Keratinocyte (primary cell): ENCODE measurements at regions not wholly inside any gene's neighbourhood (a gene's known extent, or its start where the extent isn't known, plus 50 kb on each side); places are given as distances from the start of the nearest gene placed in this dataset.

ENCODE experiments used
- DNase-seq: peaks from one replicate; pipeline ENCODE4 v3.0.0-alpha.2; 2011; ENCODE audit warnings: low read depth, missing footprints, low spot score
- FAIRE-seq: peaks from 2 replicates; lab custom pipeline; 2011; peaks lifted over from hg19 to GRCh38; lab: Jason Lieb, UNC
- H2AFZ ChIP-seq: 2 replicates; pipeline ENCODE4 v1.6.0; 2012; ENCODE audit warnings: low read length, control low read depth, inconsistent platforms; ENCODE audit not compliant: control insufficient read depth
- H3K27ac ChIP-seq: 2 replicates; pipeline ENCODE4 v1.5.1; 2011; ENCODE audit warnings: low read length; ENCODE audit not compliant: control insufficient read depth, insufficient read depth
- H3K27me3 ChIP-seq: 3 replicates; pipeline ENCODE4 v1.6.0; 2011; ENCODE audit warnings: low read length; ENCODE audit not compliant: control insufficient read depth, insufficient read depth; ENCODE audit errors: extremely low read depth
- H3K36me3 ChIP-seq, 2 experiments: 2 replicates in 1 of 2; 3 replicates in 1 of 2; pipeline ENCODE4 v1.5.1; 2011; ENCODE audit warnings: low read length in 2 of 2, mild to moderate bottlenecking in 1 of 2; ENCODE audit not compliant: control insufficient read depth in 2 of 2, insufficient read depth in 2 of 2; ENCODE audit errors: extremely low read depth in 1 of 2
- H3K4me1 ChIP-seq: 3 replicates; pipeline ENCODE4 v1.5.1; 2011; ENCODE audit warnings: low read length; ENCODE audit not compliant: control insufficient read depth, insufficient read depth; ENCODE audit errors: extremely low read depth
- H3K4me2 ChIP-seq: 3 replicates; pipeline ENCODE4 v1.6.0; 2011; ENCODE audit warnings: low read depth, low read length; ENCODE audit not compliant: control insufficient read depth, insufficient read depth; ENCODE audit errors: extremely low read depth
- H3K4me3 ChIP-seq, 3 experiments: fragments of 200-600 bp in 1 of 3; sonication (generic) in 1 of 3; 2 replicates in 2 of 3; 3 replicates in 1 of 3; pipeline ENCODE4 v1.5.1; 2011 to 2016; ENCODE audit warnings: low read length in 3 of 3, mild to moderate bottlenecking in 3 of 3, control low read depth in 2 of 3, inconsistent platforms in 1 of 3, low read depth in 1 of 3, mixed read lengths in 1 of 3, mixed run types in 1 of 3, moderate library complexity in 1 of 3; ENCODE audit not compliant: control insufficient read depth in 2 of 3, insufficient read depth in 2 of 3; ENCODE audit errors: extremely low read depth in 1 of 3
- H3K79me2 ChIP-seq: 2 replicates; pipeline ENCODE4 v1.6.0; 2012; ENCODE audit warnings: low read length; ENCODE audit not compliant: control insufficient read depth, insufficient read depth
- H3K9ac ChIP-seq: 3 replicates; pipeline ENCODE4 v1.6.0; 2011; ENCODE audit warnings: low read length; ENCODE audit not compliant: control insufficient read depth, insufficient read depth; ENCODE audit errors: extremely low read depth
- H3K9me1 ChIP-seq: 3 replicates; pipeline ENCODE4 v1.6.0; 2011; ENCODE audit warnings: low read length; ENCODE audit not compliant: control insufficient read depth, insufficient read depth; ENCODE audit errors: extremely low read depth
- H3K9me3 ChIP-seq: 2 replicates; pipeline ENCODE4 v1.5.1; 2012; ENCODE audit warnings: low read depth, low read length; ENCODE audit not compliant: control insufficient read depth
- H4K20me1 ChIP-seq: 3 replicates; pipeline ENCODE4 v1.6.0; 2011; ENCODE audit warnings: low read length; ENCODE audit not compliant: control insufficient read depth, insufficient read depth; ENCODE audit errors: extremely low read depth
- CTCF ChIP-seq, 3 experiments: IDR thresholded peaks in 1 of 3; conservative IDR thresholded peaks in 1 of 3; optimal IDR thresholded peaks in 1 of 3; 2 replicates in 2 of 3; 3 replicates in 1 of 3; pipeline versions ENCODE3 to v1.5.1; 2011; ENCODE audit warnings: low read length in 3 of 3, mild to moderate bottlenecking in 3 of 3, moderate library complexity in 2 of 3, control low read depth in 1 of 3, inconsistent platforms in 1 of 3; ENCODE audit not compliant: insufficient read depth in 2 of 3; ENCODE audit errors: extremely low read depth in 1 of 3
- EZH2 ChIP-seq: IDR thresholded peaks from one replicate; pipeline ENCODE4 v1.6.1; 2012; ENCODE audit warnings: inconsistent platforms, mild to moderate bottlenecking, low read length, moderate library complexity
- dilution Hi-C: fragments of 300-500 bp; cut with MboI; formaldehyde crosslinking; loops from one replicate; pipeline ENCODE4 v1.7.0; 2020; ENCODE audit warnings: low sequenced_read_pairs; ENCODE audit not compliant: extremely low pct_ligation_motif_present

GRCh38 chr7:41311301-41311700 lies 391.6 kb downstream of the INHBA start:
- Histone ChIP-seq H3K79me2 (no peaks in the 10 kb centered on the region), H3K9ac (no peak overlapping the region), H3K9me1 (no peaks in the 10 kb centered on the region), H3K4me2 (no peak overlapping the region), H3K4me1 (no peaks in the 10 kb centered on the region), H3K27ac (no peak overlapping the region), H4K20me1 (no peaks in the 10 kb centered on the region), H3K4me3 (no peak overlapping the region), H3K27me3 (no peaks in the 10 kb centered on the region), H2AFZ (no peak overlapping the region), H3K36me3 (no peaks in the 10 kb centered on the region), H3K9me3 (no peaks in the 10 kb centered on the region)
- no peak for FAIRE-seq
- dilution Hi-C loops = no loop called here
- no peak for DNase-seq
- TF ChIP-seq CTCF (optimal IDR thresholded peaks at IDR 0.05 in 1 of 3, IDR thresholded peaks at IDR 0.05 in 1 of 3, conservative IDR thresholded peaks at IDR 0.05 in 1 of 3; ENCODE audit: extremely low read depth in 1 of 3, insufficient read depth in 2 of 3, low read length in 3 of 3) (no peak), EZH2 (no peak)

- FAIRE-seq (no peak), DNase-seq (no peak)
- no peak overlapping the region for H2AFZ ChIP-seq
- H3K9me3 ChIP-seq = no peaks in the 10 kb centered on the region
- no peak overlapping the region for H3K27ac ChIP-seq
- H3K9ac ChIP-seq = no peak overlapping the region
- no peaks in the 10 kb centered on the region for H3K79me2 ChIP-seq
- no peaks in the 10 kb centered on the region for H3K36me3 ChIP-seq
- no peaks in the 10 kb centered on the region for H3K27me3 ChIP-seq
- H4K20me1 ChIP-seq = no peaks in the 10 kb centered on the region
- no peaks in the 10 kb centered on the region for H3K9me1 ChIP-seq
- dilution Hi-C loops = no loop called here
- no peak overlapping the region for H3K4me2 ChIP-seq
- no peaks in the 10 kb centered on the region for H3K4me1 ChIP-seq
- TF ChIP-seq CTCF (optimal IDR thresholded peaks at IDR 0.05 in 1 of 3, IDR thresholded peaks at IDR 0.05 in 1 of 3, conservative IDR thresholded peaks at IDR 0.05 in 1 of 3; ENCODE audit: extremely low read depth in 1 of 3, insufficient read depth in 2 of 3, low read length in 3 of 3) = no peak
- TF ChIP-seq EZH2 = no peak
- no peak overlapping the region for H3K4me3 ChIP-seq
These were observed 396.4 kb downstream of the INHBA start for GRCh38 chr7:41306486-41306885.
